Neural progenitor cell (in vitro differentiated cells): ENCODE measurements at regions not wholly inside any gene's neighbourhood (a gene's known extent, or its start where the extent isn't known, plus 50 kb on each side); places are given as distances from the start of the nearest gene placed in this dataset.

Experiments
- DNase-seq: peaks from one replicate; pipeline ENCODE4 v3.0.0-alpha.2; 2016; ENCODE audit warnings: low spot score
- H2AFZ ChIP-seq: fragments of 200-600 bp; sonication (generic); replicated peaks from 2 replicates; pipeline ENCODE4 v1.6.1; 2016; ENCODE audit warnings: antibody characterized with exemption
- H3F3A ChIP-seq: fragments of 200-600 bp; sonication (generic); 2 replicates; pipeline ENCODE4 v1.6.1; 2016; ENCODE audit warnings: antibody characterized with exemption, low read depth
- H3K27ac ChIP-seq: fragments of 200-600 bp; sonication (generic); 2 replicates; pipeline ENCODE4 v1.5.1; 2016; ENCODE audit warnings: mild to moderate bottlenecking
- H3K27me3 ChIP-seq: fragments of 200-600 bp; sonication (generic); 2 replicates; pipeline ENCODE4 v1.6.1; 2016; ENCODE audit warnings: mild to moderate bottlenecking, moderate library complexity
- H3K36me3 ChIP-seq: fragments of 200-600 bp; sonication (generic); 2 replicates; pipeline ENCODE4 v1.5.1; 2016
- H3K4me1 ChIP-seq: fragments of 200-600 bp; sonication (generic); 2 replicates; pipeline ENCODE4 v1.6.1; 2016; ENCODE audit warnings: mixed run types
- H3K4me2 ChIP-seq: fragments of 200-600 bp; sonication (generic); 2 replicates; pipeline ENCODE4 v1.6.1; 2016
- H3K4me3 ChIP-seq: fragments of 200-600 bp; sonication (generic); 2 replicates; pipeline ENCODE4 v1.5.1; 2016
- H3K79me2 ChIP-seq: fragments of 200-600 bp; sonication (generic); 2 replicates; pipeline ENCODE4 v1.6.1; 2016; ENCODE audit warnings: low read depth
- H3K9ac ChIP-seq: fragments of 200-600 bp; sonication (generic); 2 replicates; pipeline ENCODE4 v1.6.1; 2016
- H3K9me3 ChIP-seq: fragments of 200-600 bp; sonication (generic); 2 replicates; pipeline ENCODE4 v1.5.1; 2016; ENCODE audit warnings: low read depth
- H4K20me1 ChIP-seq: fragments of 200-600 bp; sonication (generic); 2 replicates; pipeline ENCODE4 v1.6.1; 2016; ENCODE audit warnings: low read depth
- H3K27ac Mint-ChIP-seq: 3 replicates; pipeline ENCODE4 v1.8.0; 2021; ENCODE audit warnings: mixed read lengths
- H3K27me3 Mint-ChIP-seq: 2 replicates; pipeline ENCODE4 v1.8.0; 2022; ENCODE audit warnings: low read depth, mild to moderate bottlenecking, inconsistent platforms, moderate library complexity, mixed read lengths; ENCODE audit not compliant: insufficient read depth
- H3K36me3 Mint-ChIP-seq: 3 replicates; pipeline ENCODE4 v1.8.0; 2021; ENCODE audit warnings: mixed read lengths
- H3K4me1 Mint-ChIP-seq: 3 replicates; pipeline ENCODE4 v1.8.0; 2021; ENCODE audit warnings: mixed read lengths
- H3K4me3 Mint-ChIP-seq: 3 replicates; pipeline ENCODE4 v1.8.0; 2021; ENCODE audit warnings: mild to moderate bottlenecking, moderate library complexity, mixed read lengths
- H3K9me3 Mint-ChIP-seq: 3 replicates; pipeline ENCODE4 v1.8.0; 2020; ENCODE audit warnings: mixed read lengths
- EZH2 ChIP-seq: fragments of 200-600 bp; sonication (generic); IDR thresholded peaks from 2 replicates; pipeline ENCODE4 v1.6.1; 2017; ENCODE audit warnings: antibody characterized with exemption, mild to moderate bottlenecking, moderate library complexity
- EZH2phosphoT487 ChIP-seq: fragments of 200-600 bp; sonication (generic); IDR thresholded peaks from 2 replicates; pipeline ENCODE4 v1.6.1; 2017; ENCODE audit warnings: antibody characterized with exemption
- TF ChIP-seq, protein P1 (sequence below): fragments of 200-600 bp; sonication (generic); IDR thresholded peaks from 2 replicates; pipeline ENCODE4 v1.5.1; 2017; ENCODE audit warnings: antibody characterized with exemption, mild to moderate bottlenecking

DNA sequence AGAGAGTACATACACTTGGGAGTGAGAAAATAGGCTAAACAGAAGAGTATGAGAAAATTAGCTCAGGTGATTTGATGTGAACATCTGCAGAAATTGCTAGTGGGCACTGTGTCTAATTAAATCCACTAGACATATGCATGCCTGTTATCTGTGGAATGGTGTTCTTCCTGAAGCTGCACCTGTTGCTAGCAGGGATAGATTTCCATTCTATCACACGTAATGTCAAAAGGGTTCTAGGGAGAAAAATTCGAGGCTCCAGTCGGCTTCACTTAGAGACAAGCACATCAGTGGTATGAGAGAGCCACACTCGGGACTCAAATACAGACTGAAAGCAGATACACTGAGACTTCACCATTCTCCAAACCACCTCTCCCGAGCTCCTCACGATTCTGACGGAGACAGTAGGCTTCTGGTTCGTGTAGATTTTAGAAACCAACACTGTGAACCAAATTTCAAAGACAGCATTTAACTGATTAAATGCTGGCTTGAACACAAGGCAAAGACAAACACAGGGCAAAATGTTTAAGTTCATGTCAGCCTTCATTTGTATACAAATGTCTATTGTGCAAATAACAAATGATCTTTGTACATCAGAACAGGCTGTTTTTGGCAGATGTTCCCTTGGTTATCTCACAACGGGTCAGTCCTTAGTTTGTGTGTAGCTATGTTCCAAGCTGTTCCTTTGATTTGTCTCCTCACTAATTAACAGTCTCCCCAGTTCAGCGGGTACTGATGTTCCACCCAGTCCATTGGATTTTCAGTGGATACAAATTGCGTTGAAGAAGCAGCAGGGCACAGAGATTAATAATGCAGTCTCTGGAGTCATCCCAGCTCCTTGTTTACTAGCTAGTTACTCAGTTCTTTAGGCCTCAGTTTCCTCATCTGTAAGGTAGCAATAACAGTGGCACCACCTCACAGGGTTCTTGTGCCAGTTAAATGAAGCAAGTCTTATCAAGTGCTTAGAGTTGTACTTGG lies 131.0 kb upstream of the IFNGR1 start:
- Histone ChIP-seq H3K4me1 (no peaks in the 10 kb centered on the region), H3K4me3 (no peak overlapping the region), H3K27ac (no peak overlapping the region), H3K4me2 (no peak overlapping the region), H3K27me3 (no peaks in the 10 kb centered on the region), H3K9ac (no peak overlapping the region), H3K9me3 (no peaks in the 10 kb centered on the region), H2AFZ (no peak overlapping the region), H4K20me1 (no peaks in the 10 kb centered on the region), H3F3A (no peaks in the 10 kb centered on the region), H3K36me3 (no peaks in the 10 kb centered on the region), H3K79me2 (no peaks in the 10 kb centered on the region)
- Mint-ChIP-seq H3K9me3 (no peaks in the 10 kb centered on the region), H3K27me3 (peaks cover 15% of the 10 kb centered on the region), H3K4me3 (no peak overlapping the region), H3K36me3 (no peaks in the 10 kb centered on the region), H3K4me1 (peaks cover 47% of the 10 kb centered on the region), H3K27ac (no peak overlapping the region)
- TF ChIP-seq EZH2 (no peak), EZH2phosphoT487 (no peak)
- TF ChIP-seq, protein P1, sequence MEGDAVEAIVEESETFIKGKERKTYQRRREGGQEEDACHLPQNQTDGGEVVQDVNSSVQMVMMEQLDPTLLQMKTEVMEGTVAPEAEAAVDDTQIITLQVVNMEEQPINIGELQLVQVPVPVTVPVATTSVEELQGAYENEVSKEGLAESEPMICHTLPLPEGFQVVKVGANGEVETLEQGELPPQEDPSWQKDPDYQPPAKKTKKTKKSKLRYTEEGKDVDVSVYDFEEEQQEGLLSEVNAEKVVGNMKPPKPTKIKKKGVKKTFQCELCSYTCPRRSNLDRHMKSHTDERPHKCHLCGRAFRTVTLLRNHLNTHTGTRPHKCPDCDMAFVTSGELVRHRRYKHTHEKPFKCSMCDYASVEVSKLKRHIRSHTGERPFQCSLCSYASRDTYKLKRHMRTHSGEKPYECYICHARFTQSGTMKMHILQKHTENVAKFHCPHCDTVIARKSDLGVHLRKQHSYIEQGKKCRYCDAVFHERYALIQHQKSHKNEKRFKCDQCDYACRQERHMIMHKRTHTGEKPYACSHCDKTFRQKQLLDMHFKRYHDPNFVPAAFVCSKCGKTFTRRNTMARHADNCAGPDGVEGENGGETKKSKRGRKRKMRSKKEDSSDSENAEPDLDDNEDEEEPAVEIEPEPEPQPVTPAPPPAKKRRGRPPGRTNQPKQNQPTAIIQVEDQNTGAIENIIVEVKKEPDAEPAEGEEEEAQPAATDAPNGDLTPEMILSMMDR = no peak
- DNase-seq = no peak

DNA sequence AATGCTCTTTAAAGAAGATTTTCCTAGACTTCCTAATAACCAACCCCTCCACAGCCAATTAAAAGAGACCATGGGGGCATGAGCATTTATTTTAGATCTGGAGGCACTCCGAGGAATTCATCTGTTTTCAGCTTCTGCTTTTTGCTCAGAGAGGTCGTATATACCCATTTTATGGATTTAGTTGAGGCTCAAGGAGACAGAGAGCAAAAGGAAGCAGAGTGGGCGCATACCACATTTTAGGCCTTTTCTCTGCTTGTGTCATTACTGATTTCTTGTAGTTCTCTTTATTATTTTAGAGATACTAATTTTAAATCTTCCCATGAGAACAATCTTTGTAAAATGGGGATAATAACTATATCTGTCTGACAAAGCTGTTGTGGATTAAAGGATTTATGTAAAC lies 129.6 kb upstream of the IFNGR1 start:
- no peak overlapping the region for H2AFZ ChIP-seq
- H3F3A ChIP-seq = no peaks in the 10 kb centered on the region
- H3K9me3 Mint-ChIP-seq = no peaks in the 10 kb centered on the region
- no peaks in the 10 kb centered on the region for H3K36me3 ChIP-seq
- no peak for TF ChIP-seq EZH2
- TF ChIP-seq, protein P1 = no peak
- no peak for TF ChIP-seq EZH2phosphoT487
- no peak overlapping the region for H3K4me3 ChIP-seq
- no peaks in the 10 kb centered on the region for H3K27me3 ChIP-seq
- no peak for DNase-seq
- H3K27ac Mint-ChIP-seq = no peak overlapping the region
- H3K4me1 Mint-ChIP-seq = peaks cover 46% of the 10 kb centered on the region
- H3K9me3 ChIP-seq = no peaks in the 10 kb centered on the region
- H3K27me3 Mint-ChIP-seq = peaks cover 18% of the 10 kb centered on the region
- H3K36me3 Mint-ChIP-seq = no peaks in the 10 kb centered on the region
- no peaks in the 10 kb centered on the region for H3K4me1 ChIP-seq
- H3K4me2 ChIP-seq = no peak overlapping the region
- no peak overlapping the region for H3K4me3 Mint-ChIP-seq
- no peaks in the 10 kb centered on the region for H3K79me2 ChIP-seq
- H3K9ac ChIP-seq = no peak overlapping the region
- no peaks in the 10 kb centered on the region for H4K20me1 ChIP-seq
- no peak overlapping the region for H3K27ac ChIP-seq

DNA sequence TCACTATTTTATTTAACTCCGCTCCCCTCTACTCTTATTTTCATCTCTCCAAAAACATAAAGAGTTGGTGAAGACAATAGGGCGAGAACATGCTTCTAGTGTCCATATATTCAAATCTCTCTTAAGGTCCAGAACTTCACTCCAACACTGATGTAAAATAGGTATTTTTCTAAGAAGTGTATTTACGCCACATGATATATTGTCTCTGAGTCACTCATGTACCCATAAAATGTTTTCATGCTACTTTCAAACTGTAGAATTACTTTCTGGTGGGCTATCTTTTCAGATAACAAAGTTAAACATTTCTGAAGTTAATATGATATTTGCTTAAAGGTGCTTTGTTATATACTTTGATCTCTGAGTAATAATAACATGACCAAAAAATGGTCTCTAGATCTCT lies 124.1 kb upstream of the IFNGR1 start:
- H3K36me3 Mint-ChIP-seq = no peaks in the 10 kb centered on the region
- Histone ChIP-seq H3K4me1 (peaks cover 24% of the 10 kb centered on the region), H3K79me2 (no peaks in the 10 kb centered on the region), H3K4me3 (no peak overlapping the region), H3K4me2 (no peak overlapping the region), H4K20me1 (no peaks in the 10 kb centered on the region), H2AFZ (no peak overlapping the region), H3K27ac (no peak overlapping the region), H3K27me3 (no peaks in the 10 kb centered on the region), H3K9me3 (no peaks in the 10 kb centered on the region), H3K36me3 (no peaks in the 10 kb centered on the region), H3F3A (peaks cover 15% of the 10 kb centered on the region), H3K9ac (no peak overlapping the region)
- H3K9me3 Mint-ChIP-seq = no peaks in the 10 kb centered on the region
- TF ChIP-seq, protein P1 = no peak
- TF ChIP-seq EZH2phosphoT487 (no peak), EZH2 (no peak)
- H3K27ac Mint-ChIP-seq = no peak overlapping the region
- no peak for DNase-seq
- peaks cover 15% of the 10 kb centered on the region for H3K27me3 Mint-ChIP-seq
- H3K4me3 Mint-ChIP-seq = no peak overlapping the region
- peaks cover 74% of the 10 kb centered on the region for H3K4me1 Mint-ChIP-seq
